ENCODE measurements at regions not wholly inside any gene's neighbourhood (a gene's known extent, or its start where the extent isn't known, plus 50 kb on each side); places are given as distances from the start of the nearest gene placed in this dataset.
"Not testable (repeated sequence)": the region's sequence is repeated elsewhere in the genome, so short reads cannot be mapped to it uniquely, and the experiment has no call there.

- no peak overlapping the region for H3K27ac ChIP-seq (ENCODE audit: low read depth in 1 of 2, low read length in 1 of 2)
- H3K27me3 ChIP-seq (ENCODE audit: control insufficient read depth in 2 of 2, insufficient read depth in 1 of 2, low read length in 1 of 2), result no peaks in the 10 kb centered on the region
- no peaks in the 10 kb centered on the region for H3K36me3 ChIP-seq (ENCODE audit: control insufficient read depth in 2 of 2, insufficient read depth in 2 of 2, low read length in 1 of 2)
- WGBS, result 82% methylated on average over 6 of the region's 6 CpGs
- peaks cover 25 to 36% of the 10 kb centered on the region in 2 donors for H3K4me1 ChIP-seq (ENCODE audit: control insufficient read depth in 2 of 2, insufficient read depth in 2 of 2, low read length in 2 of 2)
- no peak for DNase-seq (ENCODE audit: low read depth in 6 of 9, low spot score in 9 of 9)
- no peak overlapping the region for H3K4me3 ChIP-seq (ENCODE audit: low read length in 2 of 2)
- no peaks in the 10 kb centered on the region for H3K9me3 ChIP-seq (ENCODE audit: control insufficient read depth in 2 of 2, insufficient read depth in 1 of 2, low read length in 1 of 2)
These were observed 351.1 kb downstream of the GATA3 start for GRCh38 chr10:8405596-8405995.

GRCh38 chr10:8407501-8408021 is 353.1 kb downstream of the GATA3 start:
- no peaks in the 10 kb centered on the region for H3K9me3 ChIP-seq (ENCODE audit: control insufficient read depth in 2 of 2, insufficient read depth in 1 of 2, low read length in 1 of 2)
- H3K4me1 ChIP-seq (ENCODE audit: control insufficient read depth in 2 of 2, insufficient read depth in 2 of 2, low read length in 2 of 2), result peaks cover 24 to 26% of the 10 kb centered on the region in 2 donors
- H3K36me3 ChIP-seq (ENCODE audit: control insufficient read depth in 2 of 2, insufficient read depth in 2 of 2, low read length in 1 of 2), result no peaks in the 10 kb centered on the region
- no peak overlapping the region for H3K27ac ChIP-seq (ENCODE audit: low read depth in 1 of 2, low read length in 1 of 2)
- H3K27me3 ChIP-seq (ENCODE audit: control insufficient read depth in 2 of 2, insufficient read depth in 1 of 2, low read length in 1 of 2), result no peaks in the 10 kb centered on the region
- DNase-seq (ENCODE audit: low read depth in 6 of 9, low spot score in 9 of 9), result no peak
- H3K4me3 ChIP-seq (ENCODE audit: low read length in 2 of 2), result no peak overlapping the region

GRCh38 chr10:8410506-8410905 is 356.0 kb downstream of the GATA3 start:
- WGBS, result 98% methylated on average over 3 of the region's 3 CpGs
- no peaks in the 10 kb centered on the region for H3K9me3 ChIP-seq (ENCODE audit: control insufficient read depth in 2 of 2, insufficient read depth in 1 of 2, low read length in 1 of 2)
- no peak overlapping the region for H3K4me3 ChIP-seq (ENCODE audit: low read length in 2 of 2)
- H3K27me3 ChIP-seq (ENCODE audit: control insufficient read depth in 2 of 2, insufficient read depth in 1 of 2, low read length in 1 of 2), result no peaks in the 10 kb centered on the region
- no peak for DNase-seq (ENCODE audit: low read depth in 6 of 9, low spot score in 9 of 9)
- H3K4me1 ChIP-seq (ENCODE audit: control insufficient read depth in 2 of 2, insufficient read depth in 2 of 2, low read length in 2 of 2), result peaks cover 0 to 4% of the 10 kb centered on the region in 2 donors
- no peaks in the 10 kb centered on the region for H3K36me3 ChIP-seq (ENCODE audit: control insufficient read depth in 2 of 2, insufficient read depth in 2 of 2, low read length in 1 of 2)
- no peak overlapping the region for H3K27ac ChIP-seq (ENCODE audit: low read depth in 1 of 2, low read length in 1 of 2)

- 98% methylated on average over 6 of the region's 6 CpGs for WGBS
- Histone ChIP-seq H3K36me3 (ENCODE audit: control insufficient read depth in 2 of 2, insufficient read depth in 2 of 2, low read length in 1 of 2) (no peaks in the 10 kb centered on the region), H3K27me3 (ENCODE audit: control insufficient read depth in 2 of 2, insufficient read depth in 1 of 2, low read length in 1 of 2) (no peaks in the 10 kb centered on the region), H3K27ac (ENCODE audit: low read depth in 1 of 2, low read length in 1 of 2) (no peak overlapping the region), H3K9me3 (ENCODE audit: control insufficient read depth in 2 of 2, insufficient read depth in 1 of 2, low read length in 1 of 2) (no peaks in the 10 kb centered on the region), H3K4me1 (ENCODE audit: control insufficient read depth in 2 of 2, insufficient read depth in 2 of 2, low read length in 2 of 2) (peaks cover 2% of the 10 kb centered on the region in 2 donors), H3K4me3 (ENCODE audit: low read length in 2 of 2) (no peak overlapping the region)
- no peak for DNase-seq (ENCODE audit: low read depth in 6 of 9, low spot score in 9 of 9)
These were observed 358.1 kb downstream of the GATA3 start for GRCh38 chr10:8412541-8412940.

- over 99% methylated on average over 2 of the region's 2 CpGs for WGBS
- not testable (repeated sequence) for H3K9me3 ChIP-seq (ENCODE audit: control insufficient read depth in 2 of 2, insufficient read depth in 1 of 2, low read length in 1 of 2); H3K4me1 ChIP-seq (ENCODE audit: control insufficient read depth in 2 of 2, insufficient read depth in 2 of 2, low read length in 2 of 2); H3K27ac ChIP-seq (ENCODE audit: low read depth in 1 of 2, low read length in 1 of 2); H3K4me3 ChIP-seq (ENCODE audit: low read length in 2 of 2); H3K36me3 ChIP-seq (ENCODE audit: control insufficient read depth in 2 of 2, insufficient read depth in 2 of 2, low read length in 1 of 2); H3K27me3 ChIP-seq (ENCODE audit: control insufficient read depth in 2 of 2, insufficient read depth in 1 of 2, low read length in 1 of 2); DNase-seq (ENCODE audit: low read depth in 6 of 9, low spot score in 9 of 9)
These were observed 360.5 kb downstream of the GATA3 start for GRCh38 chr10:8415029-8415428.

GRCh38 chr10:8416192-8416701 is 361.8 kb downstream of the GATA3 start:
- no peak overlapping the region for H3K4me3 ChIP-seq (ENCODE audit: low read length in 2 of 2)
- DNase-seq (ENCODE audit: low read depth in 6 of 9, low spot score in 9 of 9), result no peak
- WGBS, result 72% methylated on average over 8 of the region's 8 CpGs
- no peaks in the 10 kb centered on the region for H3K27me3 ChIP-seq (ENCODE audit: control insufficient read depth in 2 of 2, insufficient read depth in 1 of 2, low read length in 1 of 2)
- no peaks in the 10 kb centered on the region for H3K36me3 ChIP-seq (ENCODE audit: control insufficient read depth in 2 of 2, insufficient read depth in 2 of 2, low read length in 1 of 2)
- H3K27ac ChIP-seq (ENCODE audit: low read depth in 1 of 2, low read length in 1 of 2), result no peak overlapping the region
- no peaks in the 10 kb centered on the region for H3K9me3 ChIP-seq (ENCODE audit: control insufficient read depth in 2 of 2, insufficient read depth in 1 of 2, low read length in 1 of 2)
- peaks cover 0 to 2% of the 10 kb centered on the region in 2 donors for H3K4me1 ChIP-seq (ENCODE audit: control insufficient read depth in 2 of 2, insufficient read depth in 2 of 2, low read length in 2 of 2)

GRCh38 chr10:8416760-8417159 is 362.3 kb downstream of the GATA3 start:
- no peak for DNase-seq (ENCODE audit: low read depth in 6 of 9, low spot score in 9 of 9)
- Histone ChIP-seq H3K4me3 (ENCODE audit: low read length in 2 of 2) (no peak overlapping the region), H3K27me3 (ENCODE audit: control insufficient read depth in 2 of 2, insufficient read depth in 1 of 2, low read length in 1 of 2) (no peaks in the 10 kb centered on the region), H3K9me3 (ENCODE audit: control insufficient read depth in 2 of 2, insufficient read depth in 1 of 2, low read length in 1 of 2) (no peaks in the 10 kb centered on the region), H3K4me1 (ENCODE audit: control insufficient read depth in 2 of 2, insufficient read depth in 2 of 2, low read length in 2 of 2) (peaks cover 0 to 2% of the 10 kb centered on the region in 2 donors), H3K36me3 (ENCODE audit: control insufficient read depth in 2 of 2, insufficient read depth in 2 of 2, low read length in 1 of 2) (no peaks in the 10 kb centered on the region), H3K27ac (ENCODE audit: low read depth in 1 of 2, low read length in 1 of 2) (no peak overlapping the region)
- 63% methylated on average over 3 of the region's 3 CpGs for WGBS

- Histone ChIP-seq H3K4me1 (ENCODE audit: control insufficient read depth in 2 of 2, insufficient read depth in 2 of 2, low read length in 2 of 2) (peaks cover 0 to 2% of the 10 kb centered on the region in 2 donors), H3K9me3 (ENCODE audit: control insufficient read depth in 2 of 2, insufficient read depth in 1 of 2, low read length in 1 of 2) (no peaks in the 10 kb centered on the region), H3K27me3 (ENCODE audit: control insufficient read depth in 2 of 2, insufficient read depth in 1 of 2, low read length in 1 of 2) (no peaks in the 10 kb centered on the region), H3K27ac (ENCODE audit: low read depth in 1 of 2, low read length in 1 of 2) (no peak overlapping the region), H3K4me3 (ENCODE audit: low read length in 2 of 2) (no peak overlapping the region), H3K36me3 (ENCODE audit: control insufficient read depth in 2 of 2, insufficient read depth in 2 of 2, low read length in 1 of 2) (no peaks in the 10 kb centered on the region)
- DNase-seq (ENCODE audit: low read depth in 6 of 9, low spot score in 9 of 9), result no peak
- 100% methylated on average over 1 of the region's 1 CpG for WGBS
These were observed 363.1 kb downstream of the GATA3 start for GRCh38 chr10:8417631-8418030.

- Histone ChIP-seq H3K4me1 (ENCODE audit: control insufficient read depth in 2 of 2, insufficient read depth in 2 of 2, low read length in 2 of 2) (peaks cover 0 to 2% of the 10 kb centered on the region in 2 donors), H3K27me3 (ENCODE audit: control insufficient read depth in 2 of 2, insufficient read depth in 1 of 2, low read length in 1 of 2) (no peaks in the 10 kb centered on the region), H3K4me3 (ENCODE audit: low read length in 2 of 2) (no peak overlapping the region), H3K27ac (ENCODE audit: low read depth in 1 of 2, low read length in 1 of 2) (no peak overlapping the region), H3K9me3 (ENCODE audit: control insufficient read depth in 2 of 2, insufficient read depth in 1 of 2, low read length in 1 of 2) (no peaks in the 10 kb centered on the region), H3K36me3 (ENCODE audit: control insufficient read depth in 2 of 2, insufficient read depth in 2 of 2, low read length in 1 of 2) (no peaks in the 10 kb centered on the region)
- no peak for DNase-seq (ENCODE audit: low read depth in 6 of 9, low spot score in 9 of 9)
- 87% methylated on average over 4 of the region's 4 CpGs for whole genome bisulfite sequencing
These were observed 364.1 kb downstream of the GATA3 start for GRCh38 chr10:8418631-8419030.
